Amniotic stem cell (primary cell): ENCODE measurements at regions not wholly inside any gene's neighbourhood (a gene's known extent, or its start where the extent isn't known, plus 50 kb on each side); places are given as distances from the start of the nearest gene placed in this dataset.
"Not testable (repeated sequence)": the region's sequence is repeated elsewhere in the genome, so short reads cannot be mapped to it uniquely, and the experiment has no call there.

Experiments used
- DNase-seq: peaks from one replicate; lab custom pipeline; 2025; lab: John Stamatoyannopoulos, UW

DNA sequence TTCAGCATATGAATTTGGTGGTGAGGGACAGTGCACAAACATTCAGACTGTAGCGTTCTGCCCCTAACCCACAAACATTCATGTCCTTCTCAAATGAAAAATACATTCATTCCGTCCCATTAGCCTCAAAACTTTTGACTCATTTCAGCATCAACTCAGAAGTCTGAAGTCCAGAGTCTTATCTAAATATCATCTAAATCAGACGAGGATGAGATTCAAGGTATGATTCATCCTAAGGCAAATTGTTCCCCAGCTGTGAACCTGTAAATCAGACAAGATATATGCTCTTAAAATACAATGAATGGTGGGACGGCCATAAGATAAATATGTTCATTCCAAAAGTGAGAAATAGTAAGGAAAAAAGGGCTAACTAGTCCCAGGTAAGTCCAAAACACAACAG is 1195.6 kb upstream of the ADGRL4 start:
- DNase-seq, result no peak

DNA sequence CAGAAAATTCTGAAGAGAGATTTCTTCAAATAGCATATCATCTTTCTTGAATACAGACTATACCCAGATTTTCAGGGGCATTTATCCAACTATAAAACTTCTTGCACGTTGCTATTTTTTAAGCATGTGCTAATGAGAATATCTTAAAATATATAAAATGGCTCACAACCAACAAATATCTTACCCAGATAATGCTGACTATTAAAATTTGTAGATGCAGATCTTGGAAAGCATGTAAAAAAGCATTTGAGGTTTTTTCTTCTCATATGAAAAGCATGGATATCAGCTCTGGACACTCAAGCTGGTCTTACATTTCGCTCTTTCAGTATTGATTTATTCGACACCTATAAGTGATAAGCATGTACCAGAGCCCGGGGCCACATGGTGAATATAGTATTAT is 1187.7 kb upstream of the ADGRL4 start:
- DNase-seq, result no peak

DNA sequence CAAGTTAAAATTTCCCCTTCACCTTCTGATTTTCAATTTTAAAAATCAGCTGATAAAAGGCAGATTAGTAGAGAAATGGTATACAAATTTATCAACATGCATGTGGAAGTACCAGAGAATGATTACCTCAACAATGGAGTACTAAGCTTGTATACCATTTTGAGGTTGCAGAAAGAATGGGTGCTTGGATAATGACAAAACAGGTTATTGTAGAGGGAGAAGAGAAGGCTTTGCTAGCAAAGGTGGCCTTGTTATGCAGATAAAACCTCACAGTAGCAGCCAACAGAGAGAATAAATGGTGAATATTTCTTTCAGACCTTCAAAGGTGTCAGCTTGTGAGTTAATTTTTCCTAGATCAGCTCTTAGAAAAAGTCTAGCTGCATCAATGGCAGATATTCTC is 1174.9 kb upstream of the ADGRL4 start:
- DNase-seq, result no peak

DNA sequence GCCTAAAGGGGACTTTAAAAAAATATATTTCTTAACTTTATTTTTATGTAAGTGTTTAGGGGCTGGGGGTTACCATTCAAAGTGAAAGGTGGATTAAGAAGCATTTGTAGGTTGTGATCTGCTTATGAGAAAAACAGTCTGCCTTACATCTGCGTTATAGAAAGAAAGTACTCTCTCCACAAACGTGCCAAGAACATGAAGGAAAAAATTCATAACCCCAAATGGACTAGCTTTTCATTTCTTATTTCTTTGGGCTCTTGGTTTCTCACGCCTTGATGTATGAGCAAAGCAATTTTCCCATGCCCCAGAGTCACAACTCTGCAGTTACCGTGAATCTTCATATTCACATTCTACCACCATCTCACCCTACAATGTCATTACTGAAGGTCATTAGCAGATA is 1165.1 kb upstream of the ADGRL4 start:
- DNase-seq, result no peak

DNA sequence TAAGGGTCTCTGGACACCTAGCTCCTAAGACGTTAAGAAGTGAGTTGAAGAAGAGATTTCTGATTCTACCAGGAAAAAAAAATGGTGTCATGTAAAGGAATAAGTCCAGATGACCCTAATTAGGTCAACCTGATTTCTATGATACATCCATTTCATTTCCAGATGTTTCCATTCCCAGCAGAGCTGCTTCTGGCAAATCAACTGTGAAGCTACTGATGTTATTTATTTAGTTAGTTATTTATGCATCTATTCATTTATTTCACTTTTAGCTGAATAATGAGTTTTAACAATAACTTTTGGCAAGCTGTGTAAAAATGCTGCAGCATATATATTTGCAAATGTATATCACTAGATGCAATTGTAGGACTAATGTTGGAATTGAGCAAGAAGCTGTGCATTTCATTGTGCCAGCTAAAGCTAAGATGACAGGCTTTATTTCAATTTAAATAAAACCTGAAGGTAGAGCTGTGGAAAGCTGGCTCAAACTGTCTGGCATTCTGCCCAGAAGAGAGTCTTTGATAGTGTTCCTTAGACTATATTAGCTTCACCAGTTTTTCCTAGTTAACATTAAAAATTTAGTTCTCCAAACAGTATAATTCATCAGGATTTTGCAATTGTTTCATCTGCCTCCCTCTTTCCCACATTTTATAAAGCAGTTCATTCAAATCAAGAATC is 1164.4 kb upstream of the ADGRL4 start:
- no peak for DNase-seq

DNA sequence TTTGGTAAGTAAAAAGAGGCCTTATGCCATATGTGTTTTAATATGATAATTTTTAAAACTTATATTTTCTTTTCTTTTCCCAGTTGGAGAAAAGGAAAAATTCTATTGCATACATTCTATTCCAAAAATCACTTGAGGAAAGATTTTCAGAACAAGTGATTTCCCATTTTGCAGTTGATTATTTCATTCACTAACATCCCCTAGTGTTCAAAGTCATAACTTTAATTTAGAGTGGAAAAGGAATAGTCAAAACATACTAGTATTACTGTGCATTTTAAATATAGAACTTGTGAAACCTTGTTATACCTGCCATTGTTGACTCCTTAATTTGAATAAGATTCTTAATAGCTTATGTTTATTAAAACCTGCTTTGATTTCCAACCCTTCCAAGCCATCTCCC is 1157.6 kb upstream of the ADGRL4 start:
- DNase-seq, result no peak

DNA sequence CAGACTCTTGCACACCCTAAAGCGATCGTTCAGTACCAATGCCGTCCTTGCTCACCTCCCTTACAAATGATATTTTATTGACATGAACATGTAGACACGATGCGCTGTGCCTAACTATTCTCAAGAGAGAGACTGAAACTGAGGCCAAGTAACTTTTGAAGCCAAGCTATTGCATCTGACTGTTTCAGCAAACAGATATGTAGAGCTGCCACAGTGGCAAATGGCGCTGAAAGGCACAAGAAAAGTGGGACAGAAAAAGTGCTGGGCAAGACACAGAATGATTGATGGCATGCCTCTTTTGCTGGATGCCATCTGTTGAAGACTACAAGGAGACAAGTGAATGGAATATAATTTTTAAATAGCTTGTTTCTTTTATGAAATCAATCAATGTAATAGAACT is 1157.2 kb upstream of the ADGRL4 start:
- no peak for DNase-seq

DNA sequence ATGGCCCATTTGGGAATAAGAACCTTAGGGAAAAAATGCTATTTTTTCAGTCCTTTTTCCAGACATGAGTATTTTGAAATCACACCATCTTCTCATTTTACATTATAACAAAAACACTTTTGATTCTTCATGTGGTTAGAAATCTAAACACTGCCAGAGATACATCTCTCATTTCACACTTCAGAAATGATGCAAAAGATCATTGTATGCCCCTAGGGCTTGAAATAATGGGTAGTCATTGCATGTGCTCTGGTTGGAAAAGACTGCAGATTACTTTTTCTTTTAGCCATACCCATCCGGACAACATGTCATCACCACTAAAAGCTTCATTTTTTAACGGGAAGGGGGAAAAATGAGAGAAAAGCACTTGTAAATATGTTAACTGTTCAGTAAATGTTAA is 1152.2 kb upstream of the ADGRL4 start:
- DNase-seq, result no peak

DNA sequence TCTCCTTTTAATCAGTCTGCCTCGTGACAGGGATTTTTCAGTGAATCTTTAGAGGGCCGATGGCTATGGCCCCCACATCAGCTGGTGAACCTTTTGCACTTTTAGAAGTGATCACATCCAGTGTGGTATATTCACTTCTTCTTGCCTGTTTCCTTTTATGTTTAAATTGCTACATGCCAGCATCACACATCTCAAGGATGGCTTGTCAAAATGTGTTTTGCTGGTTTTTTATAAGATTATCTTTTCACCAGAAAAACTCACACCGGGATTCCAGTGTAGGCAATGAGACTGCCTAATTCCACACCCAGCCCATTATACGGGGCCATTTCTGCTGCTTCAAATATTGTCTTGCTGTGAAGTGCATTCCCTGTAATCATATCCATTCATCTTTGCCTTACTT is 1151.7 kb upstream of the ADGRL4 start:
- no peak for DNase-seq

DNA sequence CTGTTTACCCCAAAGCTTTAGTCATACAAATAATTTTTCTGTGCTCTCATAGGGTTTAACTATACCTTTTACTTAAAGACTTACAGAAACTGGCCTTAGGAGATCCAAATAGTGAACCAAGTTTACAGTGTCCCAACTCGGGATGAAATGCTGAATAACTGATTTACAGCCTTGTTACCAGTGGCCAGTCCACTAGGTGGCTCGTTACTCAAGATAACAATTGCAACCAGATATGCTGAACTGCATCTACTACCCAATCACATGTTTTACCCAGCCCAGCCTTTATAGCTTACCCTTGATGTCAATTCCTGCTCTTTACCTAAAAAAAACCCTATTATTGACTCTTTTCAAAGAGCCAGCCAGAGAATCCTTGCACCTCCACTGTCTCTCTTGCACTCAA is 1148.8 kb upstream of the ADGRL4 start:
- DNase-seq, result no peak

DNA sequence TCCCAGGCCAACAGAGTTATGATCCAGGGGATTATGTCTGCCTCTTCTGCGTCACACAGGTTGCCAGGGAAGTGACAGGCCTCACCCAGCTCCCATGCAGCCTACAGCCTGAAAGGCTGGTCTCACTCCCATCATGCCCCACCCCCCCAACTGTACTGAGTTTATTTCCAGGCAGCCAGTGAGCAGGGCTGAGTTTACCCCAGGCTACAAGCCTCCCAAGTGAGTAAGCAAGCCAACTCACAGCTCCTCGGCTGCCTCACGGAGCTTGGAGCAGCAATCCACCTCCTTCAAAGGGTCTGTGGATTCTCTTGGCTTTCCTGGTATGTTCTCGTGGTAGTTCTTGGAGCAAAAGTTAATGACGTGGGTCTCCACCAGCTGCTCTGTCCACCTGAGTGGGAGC is 1147.6 kb upstream of the ADGRL4 start:
- no peak for DNase-seq

DNA sequence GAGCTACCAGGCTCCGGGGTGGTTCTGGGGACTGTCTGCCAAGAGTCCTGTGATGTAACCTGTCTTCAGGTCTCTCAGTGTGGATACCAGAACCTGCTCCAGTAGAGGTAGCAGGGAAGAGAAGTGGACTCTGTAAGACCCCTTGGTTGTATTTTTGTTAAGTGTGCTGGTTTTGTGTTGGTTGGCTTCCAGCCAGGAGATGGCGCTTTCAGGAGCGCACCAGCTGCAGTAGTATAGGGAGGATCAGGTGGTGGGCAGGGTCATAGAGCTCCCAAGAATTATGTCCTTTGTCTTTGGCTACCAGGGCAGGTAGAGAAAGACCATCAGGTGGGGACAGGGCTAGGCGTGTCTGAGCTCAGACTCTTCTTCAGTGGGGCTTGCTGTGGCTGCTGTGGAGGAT is 1147.2 kb upstream of the ADGRL4 start:
- no peak for DNase-seq

DNA sequence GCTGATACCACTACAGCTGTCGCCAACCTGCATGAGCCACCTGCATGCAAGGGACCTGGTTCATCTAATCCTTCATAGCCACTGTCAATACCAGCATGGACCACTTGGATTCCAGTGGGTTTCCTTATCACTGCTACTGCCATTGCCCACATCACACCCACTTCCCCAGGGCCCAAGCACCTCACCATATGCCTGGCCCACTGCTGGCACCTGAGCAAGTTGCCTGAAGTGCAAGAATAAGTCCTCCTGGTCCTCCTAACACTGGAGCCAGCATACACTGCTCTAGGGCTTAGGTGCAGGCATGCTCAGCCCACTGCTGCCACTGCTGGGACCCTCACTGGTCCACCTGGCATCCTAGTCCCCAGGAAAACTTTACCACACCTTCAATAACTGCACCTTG is 1136.8 kb upstream of the ADGRL4 start:
- no peak for DNase-seq

DNA sequence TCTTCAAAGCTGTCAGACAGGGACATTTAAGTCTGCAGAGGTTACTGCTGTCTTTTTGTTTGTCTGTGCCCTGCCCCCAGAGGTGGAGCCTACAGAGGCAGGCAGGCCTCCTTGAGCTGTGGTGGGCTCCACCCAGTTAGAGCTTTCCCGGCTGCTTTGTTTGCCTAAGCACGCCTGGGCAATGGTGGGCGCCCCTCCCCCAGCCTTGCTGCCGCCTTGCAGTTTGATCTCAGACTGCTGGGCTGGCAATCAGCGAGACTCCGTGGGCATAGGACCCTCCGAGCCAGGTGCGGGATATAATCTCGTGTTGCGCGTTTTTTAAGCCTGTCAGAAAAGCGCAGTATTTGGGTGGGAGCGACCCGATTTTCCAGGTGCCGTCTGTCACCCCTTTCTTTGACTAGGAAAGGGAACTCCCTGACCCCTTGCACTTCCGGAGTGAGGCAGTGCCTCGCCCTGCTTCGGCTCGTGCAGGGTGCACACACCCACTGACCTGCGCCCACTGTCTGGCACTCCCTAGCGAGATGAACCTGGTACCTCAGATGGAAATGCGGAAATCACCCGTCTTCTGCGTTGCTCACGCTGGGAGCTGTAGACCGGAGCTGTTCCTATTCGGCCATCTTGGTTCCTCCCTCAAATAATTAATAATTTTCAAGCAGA is 1131.5 kb upstream of the ADGRL4 start:
- DNase-seq, result not testable (repeated sequence)

DNA sequence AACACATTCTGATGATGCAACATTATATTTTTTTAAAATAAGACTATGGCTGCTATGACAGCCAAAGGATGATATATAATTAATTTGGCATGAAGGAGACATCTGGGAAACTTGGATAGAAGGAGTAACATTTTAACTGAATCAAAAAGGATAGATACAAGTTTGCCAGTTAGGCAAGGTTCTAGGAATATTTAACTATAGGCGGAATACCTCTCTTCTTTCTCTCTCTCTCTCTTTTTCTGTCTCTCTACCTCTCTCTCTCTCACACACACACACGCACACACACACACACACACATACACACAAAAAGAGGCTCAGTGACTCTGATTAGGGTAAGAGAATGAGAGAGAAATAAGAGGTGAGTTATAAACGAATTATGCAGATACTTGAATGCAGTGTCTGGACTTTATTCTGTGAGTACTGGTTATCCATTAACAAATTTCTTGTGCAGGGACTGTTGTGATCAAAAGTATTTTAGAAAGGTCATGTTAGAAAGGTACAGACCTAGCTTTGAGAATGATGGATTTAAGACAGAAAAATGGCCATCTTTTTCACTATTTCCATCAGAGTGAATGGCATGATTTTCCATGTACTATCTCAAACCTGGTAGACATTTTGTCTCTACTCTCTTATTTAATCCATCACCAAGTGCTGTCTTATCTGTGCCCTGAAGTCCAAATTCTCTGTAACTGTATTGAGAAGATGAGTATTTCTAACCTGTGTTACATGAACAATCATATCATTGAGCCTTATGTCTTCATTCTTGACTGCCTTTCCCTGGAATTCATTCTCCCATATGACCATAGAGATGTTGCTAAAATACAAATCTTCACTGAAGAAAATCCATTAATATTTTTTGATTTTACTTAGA is 1106.9 kb upstream of the ADGRL4 start:
- DNase-seq, result no peak

DNA sequence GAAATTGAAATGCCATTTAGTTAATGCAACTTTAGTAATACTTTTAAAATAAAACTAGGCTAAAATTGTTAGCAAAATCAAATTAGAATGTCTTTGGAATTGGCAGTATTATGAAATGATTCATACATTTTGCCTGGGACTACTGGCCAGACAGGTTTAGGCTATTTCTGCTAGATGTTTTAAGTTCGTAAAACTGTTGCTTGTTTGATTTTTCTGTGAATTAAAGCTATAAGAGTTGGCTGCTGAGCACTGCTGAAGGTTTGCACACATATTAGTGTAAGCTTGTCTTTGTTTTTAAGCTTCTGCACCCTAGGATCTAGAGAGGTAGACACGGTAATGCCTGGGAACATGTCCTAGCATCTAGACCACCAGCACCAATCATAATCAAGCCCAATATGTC is 1094.6 kb upstream of the ADGRL4 start:
- no peak for DNase-seq

DNA sequence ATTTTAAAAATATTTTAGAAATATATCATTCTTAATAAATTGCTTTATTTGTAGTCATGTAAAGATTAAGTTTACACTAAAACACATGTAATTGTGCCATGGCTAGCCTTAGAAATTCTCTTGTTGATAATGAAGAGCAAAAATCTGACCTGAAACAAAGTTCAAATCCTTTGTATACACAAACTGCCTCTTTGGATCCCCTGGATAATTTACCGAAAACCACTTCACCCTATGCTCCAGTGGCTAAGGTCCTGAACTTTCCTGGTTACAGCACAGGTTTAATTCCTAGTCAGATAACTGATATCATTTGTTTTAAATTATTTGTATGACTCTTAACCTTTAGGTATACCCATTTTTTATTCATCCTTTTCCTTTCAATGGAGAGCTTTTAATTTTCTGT is 1093.2 kb upstream of the ADGRL4 start:
- DNase-seq, result no peak

DNA sequence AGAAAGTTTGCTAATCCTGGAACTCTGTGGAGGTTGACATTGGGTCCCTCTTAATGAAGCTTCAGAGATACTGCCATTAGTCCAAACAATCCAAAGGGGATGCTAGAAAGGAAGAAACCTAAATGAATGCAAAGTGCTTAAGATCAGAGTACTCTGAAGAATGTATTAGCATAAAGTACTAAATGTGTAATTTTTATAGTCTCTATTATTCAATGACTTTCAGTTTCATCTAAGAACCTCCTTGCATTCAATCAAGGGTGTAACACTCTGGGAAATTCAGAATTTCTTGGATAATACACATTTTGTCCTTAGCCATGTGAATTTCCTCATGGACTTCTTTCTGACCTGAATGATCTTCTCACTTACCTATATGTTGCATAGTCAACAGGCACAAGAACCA is 1078.5 kb upstream of the ADGRL4 start:
- no peak for DNase-seq

DNA sequence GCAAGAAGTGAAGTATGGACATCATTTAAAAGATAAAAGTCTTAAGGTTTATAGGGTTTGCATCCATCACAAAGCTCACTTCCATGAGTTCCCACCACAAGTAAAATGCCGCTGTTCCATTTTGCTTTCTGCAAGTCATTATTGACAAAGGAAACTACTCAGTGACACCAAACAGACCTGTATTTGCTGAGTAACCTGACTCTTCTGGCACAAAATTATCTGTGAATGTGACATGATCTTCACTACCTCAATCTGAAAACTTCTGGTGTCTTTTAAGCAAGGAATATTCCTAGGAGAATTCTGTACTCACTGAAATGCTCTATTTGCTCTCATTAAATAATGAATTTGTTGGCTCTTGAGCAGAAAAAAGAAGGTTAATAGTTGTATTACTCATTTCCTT is 1077.4 kb upstream of the ADGRL4 start:
- no peak for DNase-seq

DNA sequence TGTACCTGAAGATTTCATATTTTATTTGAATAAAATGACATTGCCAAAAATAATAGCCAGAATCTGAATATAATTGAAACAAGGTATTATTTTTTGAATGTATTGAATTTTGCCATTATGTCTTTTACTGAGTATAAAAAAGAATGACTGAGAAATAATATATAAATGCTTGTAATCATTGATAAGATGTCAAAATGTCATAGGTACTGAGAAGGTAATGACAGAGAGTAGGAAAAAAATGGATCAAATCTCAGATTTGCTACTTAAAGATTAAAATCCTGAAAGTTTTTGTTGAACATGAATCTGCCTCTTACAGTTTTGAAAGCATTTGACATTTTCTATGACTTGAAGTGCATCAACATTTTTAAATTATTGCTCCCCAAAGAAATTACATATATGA is 1069.9 kb upstream of the ADGRL4 start:
- no peak for DNase-seq

DNA sequence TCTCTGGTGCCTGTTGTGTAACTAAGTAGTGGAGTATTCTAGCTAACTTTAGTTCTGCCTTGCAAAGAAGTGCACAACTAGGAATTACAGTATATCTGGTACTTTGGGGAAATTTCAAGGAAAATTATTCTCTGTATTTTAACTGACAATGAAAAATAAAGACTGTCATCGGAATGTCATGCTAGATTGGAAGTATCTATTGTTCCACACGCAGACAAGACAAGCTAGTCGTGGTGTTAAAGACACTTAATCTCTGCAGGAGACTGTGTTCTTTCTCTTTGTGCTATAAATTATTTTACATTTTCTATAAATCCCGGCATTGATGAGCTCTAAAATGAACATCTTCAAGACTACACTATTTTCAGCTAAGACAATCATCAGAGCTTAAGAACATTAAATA is 1068.8 kb upstream of the ADGRL4 start:
- no peak for DNase-seq

DNA sequence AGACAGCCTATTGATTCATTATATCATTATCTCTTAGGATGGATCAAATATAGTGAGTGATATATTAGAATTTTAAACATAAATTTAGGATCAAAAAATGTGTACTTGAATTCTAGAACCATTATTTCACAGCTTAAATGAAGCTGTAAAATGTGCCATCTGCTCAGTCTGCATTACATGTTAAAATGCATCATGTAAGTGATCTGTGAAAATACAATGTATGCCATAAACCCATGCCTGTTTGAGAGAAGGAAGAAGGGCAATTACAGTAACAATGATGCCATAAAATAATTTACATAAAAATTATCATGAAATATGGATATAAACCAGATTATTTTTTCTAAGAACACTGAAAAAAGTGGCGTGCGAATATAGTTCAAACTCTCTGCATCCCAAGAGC is 1066.0 kb upstream of the ADGRL4 start:
- no peak for DNase-seq

DNA sequence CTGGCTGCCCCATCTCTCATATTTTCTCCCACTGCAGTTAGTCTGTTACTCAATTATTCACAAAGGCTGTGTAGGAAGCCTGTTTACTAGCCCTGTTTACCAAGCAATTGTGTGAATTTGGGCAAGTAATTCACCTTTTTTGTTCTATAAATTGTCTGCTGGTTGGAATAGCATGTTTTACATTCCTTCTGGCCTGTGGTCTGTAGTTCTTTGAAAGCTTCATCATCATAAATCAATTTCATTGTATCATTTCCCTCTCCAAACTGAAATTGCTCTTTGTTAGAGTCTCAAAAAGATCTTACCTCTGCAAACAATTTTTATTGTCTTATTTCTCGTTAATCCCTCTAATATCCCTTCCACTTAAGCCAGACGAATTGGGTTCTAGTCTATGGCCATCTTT is 1059.5 kb upstream of the ADGRL4 start:
- DNase-seq, result no peak
